ENCODE measurements at regions not wholly inside any gene's neighbourhood (a gene's known extent, or its start where the extent isn't known, plus 50 kb on each side); places are given as distances from the start of the nearest gene placed in this dataset.
A peak's percentile ranks its signal among the peaks of the same experiment; 100 is the strongest.

GRCh38 chr13:48896312-48896711, 79.4 kb upstream of the FNDC3A start:
- DNase-seq, result peak; percentile 48
- H3K27me3 ChIP-seq (replicated peaks), result no peaks in the 10 kb centered on the region
- in situ Hi-C loops (cut with HindIII; ENCODE audit: low pct_ligation_motif_present, low sequenced_read_pairs), result no loop called here
- H3K4me3 ChIP-seq (ENCODE audit: low read depth, low read length), result no peak overlapping the region
- no peaks in the 10 kb centered on the region for H3K36me3 ChIP-seq (replicated peaks)
- no peak for TF ChIP-seq CTCF (IDR thresholded peaks at IDR 0.05; ENCODE audit: low read depth, low read length, missing control alignments)
- no peak overlapping the region for H3K27ac ChIP-seq

GRCh38 chr13:48901781-48902180, 73.9 kb upstream of the FNDC3A start:
- TF ChIP-seq CTCF (IDR thresholded peaks at IDR 0.05; ENCODE audit: low read depth, low read length, missing control alignments), result no peak
- no peaks in the 10 kb centered on the region for H3K27me3 ChIP-seq (replicated peaks)
- H3K27ac ChIP-seq, result no peak overlapping the region
- no peak for DNase-seq
- in situ Hi-C loops (cut with HindIII; ENCODE audit: low pct_ligation_motif_present, low sequenced_read_pairs), result no loop called here
- no peaks in the 10 kb centered on the region for H3K36me3 ChIP-seq (replicated peaks)
- no peak overlapping the region for H3K4me3 ChIP-seq (ENCODE audit: low read depth, low read length)

GRCh38 chr13:48902368-48902767, 73.3 kb upstream of the FNDC3A start:
- no peaks in the 10 kb centered on the region for H3K27me3 ChIP-seq (replicated peaks)
- DNase-seq, result peak; percentile 18
- in situ Hi-C loops (cut with HindIII; ENCODE audit: low pct_ligation_motif_present, low sequenced_read_pairs), result no loop called here
- TF ChIP-seq CTCF (IDR thresholded peaks at IDR 0.05; ENCODE audit: low read depth, low read length, missing control alignments), result no peak
- no peak overlapping the region for H3K27ac ChIP-seq
- H3K4me3 ChIP-seq (ENCODE audit: low read depth, low read length), result no peak overlapping the region
- H3K36me3 ChIP-seq (replicated peaks), result no peaks in the 10 kb centered on the region

- no peak overlapping the region for H3K27ac ChIP-seq
- in situ Hi-C loops (cut with HindIII; ENCODE audit: low pct_ligation_motif_present, low sequenced_read_pairs), result no loop called here
These were observed 70.9 kb upstream of the FNDC3A start for GRCh38 chr13:48904668-48905290.

GRCh38 chr13:48906200-48906599, 69.5 kb upstream of the FNDC3A start:
- H3K27ac ChIP-seq, result no peak overlapping the region
- no peaks in the 10 kb centered on the region for H3K27me3 ChIP-seq (replicated peaks)
- no peaks in the 10 kb centered on the region for H3K36me3 ChIP-seq (replicated peaks)
- no peak overlapping the region for H3K4me3 ChIP-seq (ENCODE audit: low read depth, low read length)
- no peak for DNase-seq
- in situ Hi-C loops (cut with HindIII; ENCODE audit: low pct_ligation_motif_present, low sequenced_read_pairs), result no loop called here
- no peak for TF ChIP-seq CTCF (IDR thresholded peaks at IDR 0.05; ENCODE audit: low read depth, low read length, missing control alignments)

More at GRCh38 chr13:48904668-48905290, 70.9 kb upstream of the FNDC3A start:
- DNase-seq, result no peak
- Histone ChIP-seq H3K27me3 (replicated peaks) (no peaks in the 10 kb centered on the region), H3K36me3 (replicated peaks) (no peaks in the 10 kb centered on the region), H3K4me3 (ENCODE audit: low read depth, low read length) (no peak overlapping the region)
- TF ChIP-seq CTCF (IDR thresholded peaks at IDR 0.05; ENCODE audit: low read depth, low read length, missing control alignments), result no peak
